PC-3 (cell line): ENCODE measurements at regions not wholly inside any gene's neighbourhood (a gene's known extent, or its start where the extent isn't known, plus 50 kb on each side); places are given as distances from the start of the nearest gene placed in this dataset.

Experiments used
- ATAC-seq: fragments of 200-7000 bp; cut with Tn5 transposase; 2 replicates; pipeline ENCODE4 v1.9.1; 2020; ENCODE audit warnings: mild to moderate bottlenecking, moderate library complexity
- BruUV-seq: library from RNA; stranded (reverse); fragments of 400-500 nt; replicated peaks from 2 replicates; lab custom pipeline; 2021; lab: Mats Ljungman, UMichigan
- CTCF ChIA-PET: fragments of 300-600 bp; sonication (Branson Sonifier 250); formaldehyde crosslinking; loops from one replicate; lab custom pipeline; 2022; ENCODE audit warnings: antibody characterized with exemption; lab: Charles Lee
- POLR2A ChIA-PET: fragments of 300-600 bp; sonication (Branson Sonifier 250); formaldehyde crosslinking; loops from one replicate; lab custom pipeline; 2022; ENCODE audit warnings: antibody characterized with exemption; ENCODE audit not compliant: unreplicated experiment; lab: Charles Lee
- DNase-seq: peaks from one replicate; pipeline ENCODE4 v3.0.0-alpha.2; 2015
- H2AFZ ChIP-seq: fragments of 300-600 bp; sonication (generic); 2 replicates; pipeline ENCODE4 v1.6.0; 2016; ENCODE audit warnings: antibody characterized with exemption, low read length
- H3F3A ChIP-seq: fragments of 300-600 bp; sonication (generic); one replicate; pipeline ENCODE4 v1.6.0; 2017; ENCODE audit warnings: antibody characterized with exemption, low read length, control low read depth, mild to moderate bottlenecking; ENCODE audit not compliant: unreplicated experiment
- H3K27ac ChIP-seq: fragments of 300-600 bp; sonication (generic); 2 replicates; pipeline ENCODE4 v1.5.1; 2016; ENCODE audit warnings: mild to moderate bottlenecking, low read length
- H3K27me3 ChIP-seq: fragments of 300-600 bp; sonication (generic); 2 replicates; pipeline ENCODE4 v1.6.1; 2016; ENCODE audit warnings: low read length, mixed read lengths
- H3K36me3 ChIP-seq: fragments of 300-600 bp; sonication (generic); 2 replicates; pipeline ENCODE4 v1.6.1; 2016; ENCODE audit warnings: low read depth, mixed run types, low read length, mixed read lengths
- H3K4me1 ChIP-seq: fragments of 300-600 bp; sonication (generic); 2 replicates; pipeline ENCODE4 v1.5.1; 2016; ENCODE audit warnings: low read length; ENCODE audit not compliant: insufficient read depth
- H3K4me2 ChIP-seq: fragments of 300-600 bp; sonication (generic); 2 replicates; pipeline ENCODE4 v1.6.0; 2016; ENCODE audit warnings: low read length
- H3K4me3 ChIP-seq: fragments of 300-600 bp; sonication (generic); 2 replicates; pipeline ENCODE4 v1.5.1; 2016; ENCODE audit warnings: mild to moderate bottlenecking, low read length, mixed read lengths
- H3K79me2 ChIP-seq: fragments of 300-600 bp; sonication (generic); 2 replicates; pipeline ENCODE4 v1.6.1; 2017; ENCODE audit warnings: low read length, mixed read lengths
- H3K9ac ChIP-seq: fragments of 300-600 bp; sonication (generic); 2 replicates; pipeline ENCODE4 v1.6.0; 2016; ENCODE audit warnings: mild to moderate bottlenecking, low read length
- H3K9me2 ChIP-seq: fragments of 300-600 bp; sonication (generic); replicated peaks from 2 replicates; pipeline ENCODE4 v1.6.1; 2016; ENCODE audit warnings: mixed run types, low read length, mixed read lengths
- H3K9me3 ChIP-seq: fragments of 300-600 bp; sonication (generic); 2 replicates; pipeline ENCODE4 v1.6.1; 2016; ENCODE audit warnings: low read length, mixed read lengths
- H4K20me1 ChIP-seq: fragments of 300-600 bp; sonication (generic); 2 replicates; pipeline ENCODE4 v1.6.1; 2016; ENCODE audit warnings: low read length, mixed read lengths
- CTCF ChIP-seq: fragments of 300-600 bp; sonication (generic); conservative IDR thresholded peaks from 2 replicates; pipeline ENCODE4 v1.5.1; 2017; ENCODE audit warnings: antibody characterized with exemption, low read depth, mild to moderate bottlenecking, low read length
- EZH2 ChIP-seq: fragments of 300-600 bp; sonication (generic); IDR thresholded peaks from one replicate; pipeline ENCODE4 v1.6.1; 2017; ENCODE audit warnings: antibody characterized with exemption, mild to moderate bottlenecking, low read length; ENCODE audit not compliant: unreplicated experiment
- EZH2phosphoT487 ChIP-seq: fragments of 300-600 bp; sonication (generic); IDR thresholded peaks from 2 replicates; pipeline ENCODE4 v1.6.1; 2018; ENCODE audit warnings: mild to moderate bottlenecking, antibody characterized with exemption, low read length, borderline replicate concordance
- intact Hi-C: fragments of 100-400 bp; cut with micrococcal nuclease; formaldehyde crosslinking; loops from 2 replicates; pipeline ENCODE4 v1.9.0; 2023

GRCh38 chr7:106357675-106358074, 72.9 kb upstream of the NAMPT start:
- CTCF ChIA-PET: no interaction called here
- H3F3A ChIP-seq: no peaks in the 10 kb centered on the region
- no peak overlapping the region for H3K4me2 ChIP-seq
- no peaks in the 10 kb centered on the region for H3K27me3 ChIP-seq
- H4K20me1 ChIP-seq: no peaks in the 10 kb centered on the region
- no peak for DNase-seq
- no peak overlapping the region for H3K27ac ChIP-seq
- H2AFZ ChIP-seq: no peak overlapping the region
- no peaks in the 10 kb centered on the region for H3K9me3 ChIP-seq
- intact Hi-C loops: no loop called here
- H3K9me2 ChIP-seq: 0 out of 2 replicates have a peak, but pooled peaks cover 3% of the 10 kb centered on the region
- H3K36me3 ChIP-seq: no peaks in the 10 kb centered on the region
- H3K4me3 ChIP-seq: no peak overlapping the region
- ATAC-seq: no peak
- no peak overlapping the region for H3K9ac ChIP-seq
- H3K79me2 ChIP-seq: no peaks in the 10 kb centered on the region
- POLR2A ChIA-PET: no interaction called here
- H3K4me1 ChIP-seq: no peaks in the 10 kb centered on the region
- no TSS peak for BruUV-seq
- no peak for TF ChIP-seq EZH2
- TF ChIP-seq CTCF: no peak
- no peak for TF ChIP-seq EZH2phosphoT487

DNA sequence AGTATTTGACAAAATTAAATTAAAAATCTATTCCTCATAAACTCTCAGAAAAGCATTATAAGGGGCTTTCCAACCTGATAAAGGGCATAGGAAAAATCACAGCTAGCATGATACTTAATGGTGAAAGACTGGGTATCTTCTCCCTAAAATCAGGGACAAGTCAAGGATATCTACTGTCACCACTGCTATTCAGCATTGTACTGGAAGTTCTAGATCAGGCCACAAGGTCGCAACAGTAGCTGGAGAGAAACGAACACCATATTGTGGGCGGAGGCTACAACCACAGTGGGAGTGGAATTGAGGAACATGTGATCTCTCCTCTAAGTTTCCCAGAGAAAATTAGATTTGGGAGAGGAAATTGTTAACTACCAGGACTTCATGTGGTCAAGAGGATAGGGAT, 70.0 kb upstream of the NAMPT start:
- no TSS peak for BruUV-seq
- ChIA-PET CTCF (no interaction called here), POLR2A (no interaction called here)
- no peak for ATAC-seq
- no peaks in the 10 kb centered on the region for H3F3A ChIP-seq
- no peaks in the 10 kb centered on the region for H3K4me1 ChIP-seq
- no peaks in the 10 kb centered on the region for H3K27me3 ChIP-seq
- H3K9ac ChIP-seq: no peak overlapping the region
- no peak overlapping the region for H3K4me2 ChIP-seq
- intact Hi-C loops: no loop called here
- no peaks in the 10 kb centered on the region for H3K9me3 ChIP-seq
- H3K9me2 ChIP-seq: 0 out of 2 replicates have a peak, but pooled peaks cover 3% of the 10 kb centered on the region
- no peak for DNase-seq
- H3K27ac ChIP-seq: no peak overlapping the region
- no peak overlapping the region for H3K4me3 ChIP-seq
- H3K36me3 ChIP-seq: no peaks in the 10 kb centered on the region
- H2AFZ ChIP-seq: no peak overlapping the region
- H4K20me1 ChIP-seq: no peaks in the 10 kb centered on the region
- no peak for TF ChIP-seq EZH2phosphoT487
- TF ChIP-seq CTCF: no peak
- no peak for TF ChIP-seq EZH2
- H3K79me2 ChIP-seq: no peaks in the 10 kb centered on the region

DNA sequence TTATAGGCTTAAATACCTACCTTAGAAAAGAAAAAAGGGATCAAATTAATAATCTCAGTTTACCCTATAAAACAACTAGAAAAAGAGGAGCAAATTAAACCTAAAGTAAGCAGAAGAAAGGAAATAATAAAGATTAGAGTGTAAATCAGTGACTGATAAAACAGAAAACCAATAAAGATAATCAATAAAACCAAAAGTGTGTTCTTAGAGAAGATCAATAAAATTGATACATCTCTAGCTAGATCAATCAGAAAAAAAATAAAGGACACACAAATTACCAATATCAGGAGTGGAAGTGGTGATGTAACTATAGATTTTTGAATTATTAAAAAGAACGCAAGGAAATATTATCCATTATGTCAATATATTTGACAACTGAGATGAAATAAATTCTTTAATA, 69.2 kb upstream of the NAMPT start:
- Histone ChIP-seq H3K4me1 (no peaks in the 10 kb centered on the region), H3K27ac (no peak overlapping the region), H4K20me1 (no peaks in the 10 kb centered on the region), H3K4me3 (no peak overlapping the region), H3K9me3 (no peaks in the 10 kb centered on the region), H3K9me2 (no peaks in the 10 kb centered on the region), H3K27me3 (no peaks in the 10 kb centered on the region), H3K36me3 (no peaks in the 10 kb centered on the region), H3F3A (no peaks in the 10 kb centered on the region), H3K9ac (no peak overlapping the region), H3K4me2 (no peak overlapping the region), H2AFZ (no peak overlapping the region), H3K79me2 (no peaks in the 10 kb centered on the region)
- no peak for TF ChIP-seq CTCF
- TF ChIP-seq EZH2phosphoT487: no peak
- TF ChIP-seq EZH2: no peak
- no peak for ATAC-seq
- POLR2A ChIA-PET: no interaction called here
- CTCF ChIA-PET: no interaction called here
- no TSS peak for BruUV-seq
- intact Hi-C loops: no loop called here
- DNase-seq: no peak
